Esophagus squamous epithelium (tissue), 4 donors: ENCODE measurements at regions not wholly inside any gene's neighbourhood (a gene's known extent, or its start where the extent isn't known, plus 50 kb on each side); places are given as distances from the start of the nearest gene placed in this dataset.

Experiments used
- POLR2A ChIP-seq, 4 donors: fragments of 450-650 bp; IDR thresholded peaks; one replicate each; pipeline ENCODE4 v1.6.1; 2017; ENCODE audit warnings: antibody characterized with exemption in 4 of 4, mild to moderate bottlenecking in 4 of 4, moderate library complexity in 3 of 4
- TF ChIP-seq, protein P1 (sequence below), 6 experiments: fragments of 450-650 bp in 4 of 6; fragments of 200-600 bp in 2 of 6; sonication (generic) in 2 of 6; IDR thresholded peaks; one replicate each; pipeline ENCODE4 v1.5.1; 2016 to 2019; ENCODE audit warnings: antibody characterized with exemption in 6 of 6, mild to moderate bottlenecking in 4 of 6, moderate library complexity in 4 of 6

DNA sequence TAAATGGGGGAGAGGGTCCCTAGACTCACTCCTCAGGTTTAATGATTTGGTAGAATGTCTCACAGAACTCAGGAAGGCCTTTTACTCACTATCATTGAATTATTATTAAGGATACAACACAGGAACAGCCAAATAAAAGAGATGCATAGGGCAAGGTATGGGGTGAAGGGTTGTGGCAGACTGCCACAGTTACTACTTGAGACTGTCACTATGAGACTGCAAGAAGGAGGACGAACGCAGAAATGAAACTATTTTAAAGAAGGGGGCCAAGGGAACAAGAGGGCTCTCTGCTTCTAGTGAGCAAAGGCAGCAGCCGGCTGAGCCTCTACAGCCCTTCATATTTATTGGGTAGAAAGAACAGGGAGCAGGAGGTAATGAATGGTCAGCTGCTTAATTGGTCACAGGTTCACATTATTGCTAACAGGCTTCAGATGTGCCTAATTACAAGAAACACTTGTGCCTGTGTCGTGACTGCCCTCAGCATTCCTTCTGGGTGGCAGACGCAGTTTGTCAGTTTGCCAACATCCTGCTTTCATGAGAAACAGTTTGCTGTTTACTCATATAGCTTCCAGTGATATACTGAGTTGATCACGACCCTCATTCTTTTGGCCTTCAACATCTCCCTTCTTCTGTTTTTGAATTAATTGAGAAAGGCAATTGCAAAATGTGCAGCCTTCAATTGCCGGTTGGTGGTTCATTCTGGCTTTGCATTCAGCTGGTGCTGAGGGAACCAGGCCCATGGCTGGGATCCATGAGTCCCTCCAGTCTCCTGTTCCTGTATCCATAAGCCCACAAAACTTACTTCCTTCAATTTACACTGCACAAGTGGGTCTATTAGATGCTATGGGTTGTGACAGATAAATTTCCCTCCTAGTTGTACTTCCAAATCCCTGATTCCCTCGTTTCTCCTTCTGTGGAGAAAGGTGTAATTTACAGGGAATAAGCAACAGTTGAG lies 82.8 kb upstream of the PLEKHG7 start:
- TF ChIP-seq, protein P1, sequence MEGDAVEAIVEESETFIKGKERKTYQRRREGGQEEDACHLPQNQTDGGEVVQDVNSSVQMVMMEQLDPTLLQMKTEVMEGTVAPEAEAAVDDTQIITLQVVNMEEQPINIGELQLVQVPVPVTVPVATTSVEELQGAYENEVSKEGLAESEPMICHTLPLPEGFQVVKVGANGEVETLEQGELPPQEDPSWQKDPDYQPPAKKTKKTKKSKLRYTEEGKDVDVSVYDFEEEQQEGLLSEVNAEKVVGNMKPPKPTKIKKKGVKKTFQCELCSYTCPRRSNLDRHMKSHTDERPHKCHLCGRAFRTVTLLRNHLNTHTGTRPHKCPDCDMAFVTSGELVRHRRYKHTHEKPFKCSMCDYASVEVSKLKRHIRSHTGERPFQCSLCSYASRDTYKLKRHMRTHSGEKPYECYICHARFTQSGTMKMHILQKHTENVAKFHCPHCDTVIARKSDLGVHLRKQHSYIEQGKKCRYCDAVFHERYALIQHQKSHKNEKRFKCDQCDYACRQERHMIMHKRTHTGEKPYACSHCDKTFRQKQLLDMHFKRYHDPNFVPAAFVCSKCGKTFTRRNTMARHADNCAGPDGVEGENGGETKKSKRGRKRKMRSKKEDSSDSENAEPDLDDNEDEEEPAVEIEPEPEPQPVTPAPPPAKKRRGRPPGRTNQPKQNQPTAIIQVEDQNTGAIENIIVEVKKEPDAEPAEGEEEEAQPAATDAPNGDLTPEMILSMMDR (IDR thresholded peaks at IDR 0.05): no peak
- TF ChIP-seq POLR2A (IDR thresholded peaks at IDR 0.05): no peak
